IPS DF 19.7 (cell line): ENCODE measurements at regions not wholly inside any gene's neighbourhood (a gene's known extent, or its start where the extent isn't known, plus 50 kb on each side); places are given as distances from the start of the nearest gene placed in this dataset.
"Not testable (repeated sequence)": the region's sequence is repeated elsewhere in the genome, so short reads cannot be mapped to it uniquely, and the experiment has no call there.

ENCODE experiments used
- DNase-seq: peaks from one replicate; pipeline ENCODE4 v3.0.0-alpha.2; 2013; ENCODE audit warnings: low read depth, low spot score

DNA sequence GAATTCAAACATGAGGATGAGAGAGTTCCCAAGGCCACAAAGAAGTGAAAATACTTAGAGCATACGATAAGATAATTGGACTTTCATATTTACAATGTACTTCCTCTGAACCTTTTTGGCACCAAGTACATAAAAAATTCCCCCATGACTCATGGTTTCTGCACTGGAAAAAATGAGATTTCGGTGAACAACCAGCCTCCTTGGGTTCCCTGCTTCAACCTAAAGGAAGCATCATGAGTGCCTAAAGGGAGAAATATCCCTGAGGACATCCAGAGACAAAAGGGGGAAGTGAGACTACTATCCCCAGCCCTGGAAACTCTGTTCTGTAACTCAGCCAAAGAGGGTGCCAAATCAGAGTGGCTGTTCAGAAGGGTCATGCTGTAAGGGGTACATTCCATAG, 562.7 kb upstream of the SLC39A10 start:
- DNase-seq, result no peak

DNA sequence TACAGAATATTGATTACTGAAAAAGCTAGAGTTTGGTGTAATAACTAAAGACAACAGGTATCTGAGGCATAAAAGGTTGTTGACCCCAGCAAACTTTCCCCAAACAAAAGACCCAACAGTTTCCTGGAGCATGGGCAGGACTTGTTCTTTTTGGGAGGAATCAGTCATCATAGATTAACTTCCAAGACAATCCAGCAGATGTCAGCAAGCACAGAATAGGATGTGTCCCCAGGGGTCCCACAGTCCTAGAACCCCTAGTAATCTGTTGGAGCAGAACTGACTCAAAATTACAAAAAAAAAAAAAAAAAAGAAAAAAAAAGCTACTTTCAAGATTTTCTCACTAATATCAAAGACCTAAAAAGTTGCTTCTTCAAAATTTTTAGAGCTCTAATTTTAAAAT, 564.7 kb upstream of the SLC39A10 start:
- DNase-seq, result peak; percentile 50

DNA sequence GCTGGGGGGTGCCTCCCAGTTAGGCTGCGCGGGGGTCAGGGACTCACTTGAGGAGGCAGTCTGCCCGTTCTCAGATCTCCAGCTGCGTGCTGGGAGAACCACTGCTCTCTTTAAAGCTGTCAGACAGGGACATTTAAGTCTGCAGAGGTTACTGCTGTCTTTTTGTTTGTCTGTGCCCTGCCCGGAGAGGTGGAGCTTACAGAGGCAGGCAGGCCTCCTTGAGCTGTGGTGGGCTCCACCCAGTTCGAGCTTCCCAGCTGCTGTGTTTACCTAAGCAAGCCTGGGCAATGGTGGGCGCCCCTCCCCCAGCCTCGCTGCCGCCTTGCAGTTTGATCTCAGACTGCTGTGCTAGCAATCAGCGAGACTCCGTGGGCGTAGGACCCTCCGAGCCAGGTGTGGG, 584.2 kb upstream of the SLC39A10 start:
- not testable (repeated sequence) for DNase-seq

DNA sequence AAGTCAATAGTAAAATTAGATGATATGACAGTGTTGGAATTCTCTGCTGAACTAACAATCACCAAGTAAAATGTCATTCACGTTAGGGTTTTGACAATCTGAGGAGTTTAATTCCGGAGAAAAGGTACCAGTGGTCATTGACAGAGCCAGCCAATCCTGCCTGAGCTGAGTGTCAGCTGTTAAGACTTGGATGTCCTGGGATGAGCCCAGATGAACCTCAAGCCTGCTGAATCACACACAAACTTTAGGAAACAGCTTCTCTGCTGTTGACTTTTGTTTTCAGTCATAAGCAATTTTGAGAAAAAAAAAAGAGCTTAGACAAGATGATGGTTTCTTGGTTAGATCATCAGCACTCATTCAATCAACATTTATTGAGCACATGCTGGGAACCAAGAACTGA, 600.0 kb upstream of the SLC39A10 start:
- DNase-seq, result no peak

DNA sequence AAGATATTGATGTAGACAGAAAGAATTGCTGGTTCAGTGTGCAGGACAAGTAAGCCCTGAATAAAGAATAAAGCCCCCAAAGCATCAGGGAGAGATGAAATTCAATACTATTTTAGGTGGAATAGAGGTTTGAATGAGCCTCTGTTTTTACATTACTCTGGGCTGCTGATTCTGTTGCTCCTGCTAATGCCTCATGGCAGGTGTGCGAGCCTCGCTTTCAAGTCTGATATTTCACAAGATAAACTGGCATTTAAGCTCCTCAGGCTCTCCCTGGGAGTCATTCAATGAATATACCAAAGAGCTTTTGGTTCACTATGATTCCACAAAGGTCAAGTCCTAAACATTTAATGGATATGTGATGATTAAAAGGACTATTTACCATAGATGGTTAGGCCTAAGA, 601.0 kb upstream of the SLC39A10 start:
- no peak for DNase-seq

DNA sequence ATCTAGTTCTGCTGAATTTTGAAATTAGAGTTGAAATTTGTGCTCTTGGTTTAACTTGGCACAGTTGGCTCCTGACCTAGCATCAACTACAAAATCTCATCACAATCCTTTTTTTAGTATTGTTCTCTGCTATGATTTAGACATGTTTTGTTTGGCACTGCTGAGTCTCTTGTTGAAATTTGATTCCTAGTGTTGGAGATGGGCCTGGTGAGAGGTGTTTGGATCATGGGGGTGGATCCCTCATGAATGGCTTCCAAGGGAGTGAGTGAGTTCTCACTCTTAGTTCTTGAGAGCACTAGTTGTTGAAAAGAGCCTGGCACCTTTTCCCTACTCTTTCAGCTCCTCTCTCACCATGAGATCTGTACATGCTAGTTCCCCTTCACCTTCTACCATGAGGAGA, 605.6 kb upstream of the SLC39A10 start:
- no peak for DNase-seq

DNA sequence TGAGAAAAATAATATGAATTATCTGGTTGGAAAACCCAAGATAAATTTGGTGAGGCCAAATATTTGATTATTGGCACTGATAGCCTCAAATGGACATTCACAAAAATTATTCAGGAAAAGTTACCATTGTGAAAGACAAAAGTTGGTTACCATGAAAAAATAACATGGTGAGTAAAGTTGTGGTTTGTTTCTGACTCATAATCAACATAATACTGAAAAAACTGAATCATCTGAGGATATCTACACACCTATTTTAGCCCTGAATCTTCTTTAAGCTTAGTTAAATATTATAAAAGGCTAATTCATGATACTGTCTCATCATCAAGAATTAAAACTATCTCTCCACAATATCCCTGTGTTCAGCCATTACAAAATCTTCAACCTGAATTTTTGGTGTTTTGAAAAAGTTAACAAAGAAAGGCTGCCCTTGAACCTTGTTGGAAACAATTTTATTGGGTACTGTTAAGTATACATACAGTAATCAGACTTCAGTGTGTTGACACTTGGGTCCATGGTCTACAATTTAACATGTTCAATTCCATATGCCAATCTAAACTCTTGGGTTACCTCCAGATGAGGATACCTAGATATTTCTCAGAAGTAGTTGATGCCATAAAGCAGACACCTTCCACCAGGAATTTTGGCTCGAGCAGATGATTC, 607.5 kb upstream of the SLC39A10 start:
- no peak for DNase-seq

DNA sequence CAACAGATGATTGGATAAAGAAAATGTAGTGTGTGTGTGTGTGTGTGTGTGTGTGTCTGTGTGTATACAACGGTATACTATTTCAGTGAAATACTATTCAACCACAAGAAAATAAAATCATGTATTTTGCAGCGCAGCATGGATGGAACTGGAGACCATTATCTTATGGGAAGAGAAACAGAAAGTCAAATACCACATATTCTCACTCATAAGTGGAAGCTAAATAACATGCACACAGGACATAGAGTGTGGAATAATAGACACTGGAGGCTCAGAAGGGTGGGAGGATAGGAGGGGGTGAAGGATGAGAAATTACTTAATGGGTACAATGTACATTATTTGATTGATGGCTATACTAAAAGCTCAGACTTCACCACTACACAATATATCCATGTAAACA, 609.1 kb upstream of the SLC39A10 start:
- DNase-seq, result no peak

DNA sequence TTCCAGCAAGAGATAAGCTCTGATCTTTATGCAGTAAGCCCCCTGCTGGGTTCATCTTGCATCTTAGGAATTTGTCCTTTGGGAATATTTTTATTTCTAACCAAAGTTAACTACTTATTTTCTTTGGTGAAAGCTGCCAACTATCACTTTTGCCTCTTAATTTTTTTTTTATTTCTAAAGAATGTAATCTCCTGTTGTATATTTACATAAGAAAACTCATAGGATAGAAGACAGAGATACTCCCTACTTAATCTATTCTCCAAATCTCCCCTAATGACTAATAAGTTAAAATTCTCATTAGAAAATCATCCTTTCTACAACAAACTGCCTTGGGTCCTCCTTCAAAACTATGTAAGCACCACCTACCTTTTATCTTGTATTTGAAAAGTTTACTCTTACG, 612.2 kb upstream of the SLC39A10 start:
- no peak for DNase-seq

DNA sequence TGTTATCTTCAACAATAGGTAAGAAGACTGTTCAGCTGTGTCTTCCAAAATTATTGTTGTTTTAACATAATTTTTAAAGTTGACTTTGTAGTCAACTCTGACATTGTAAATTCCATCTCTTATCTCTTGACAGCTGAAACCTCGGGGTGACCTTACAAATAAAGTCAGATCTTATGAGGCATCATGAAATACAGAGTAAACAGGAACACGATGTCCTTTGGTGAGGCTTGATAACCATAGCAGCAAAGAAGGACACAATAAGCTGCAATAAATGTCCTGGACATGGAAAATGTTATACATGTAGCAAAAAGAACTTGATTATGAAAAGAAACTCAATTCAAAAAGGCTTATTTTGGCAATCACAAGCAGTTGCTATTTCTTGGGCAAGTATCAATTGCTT, 618.9 kb upstream of the SLC39A10 start:
- DNase-seq, result no peak

DNA sequence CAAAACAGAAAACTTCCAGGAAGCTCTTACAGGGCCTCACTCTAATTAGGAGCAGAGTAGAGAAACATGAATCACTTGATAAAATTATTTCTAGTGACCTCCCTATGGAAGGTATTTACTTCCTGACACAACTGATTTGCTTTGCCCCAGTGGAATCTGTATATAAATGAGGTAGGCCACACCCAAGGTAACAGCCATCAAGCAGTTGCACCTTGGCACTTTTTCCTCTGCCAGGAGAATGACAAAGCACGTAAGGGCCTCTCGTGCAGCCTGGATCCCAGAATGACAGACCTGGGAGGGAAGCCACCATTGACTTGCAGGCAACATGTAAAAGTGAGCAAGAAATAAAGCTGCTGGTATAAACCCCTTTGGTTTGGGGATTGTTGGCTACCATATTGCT, 620.0 kb upstream of the SLC39A10 start:
- DNase-seq, result no peak

DNA sequence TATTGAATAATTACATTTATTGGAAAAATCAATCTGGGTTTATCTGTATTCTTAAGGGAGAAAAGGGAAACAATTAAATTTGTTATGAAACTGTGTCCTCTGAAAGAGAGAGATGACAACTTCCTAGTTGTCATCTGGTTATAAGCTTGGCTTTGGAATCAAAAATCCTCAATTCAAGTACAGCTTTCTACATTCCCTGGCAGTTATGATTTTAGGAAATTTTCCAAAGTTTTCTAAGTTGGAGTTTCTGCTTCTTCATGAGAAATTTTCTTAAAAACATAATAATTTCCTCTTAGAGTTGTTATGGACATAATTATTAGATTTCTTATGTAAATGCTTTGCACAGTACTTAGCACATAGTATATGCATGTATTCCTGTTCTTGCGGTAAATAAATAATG, 625.6 kb upstream of the SLC39A10 start:
- DNase-seq, result no peak

DNA sequence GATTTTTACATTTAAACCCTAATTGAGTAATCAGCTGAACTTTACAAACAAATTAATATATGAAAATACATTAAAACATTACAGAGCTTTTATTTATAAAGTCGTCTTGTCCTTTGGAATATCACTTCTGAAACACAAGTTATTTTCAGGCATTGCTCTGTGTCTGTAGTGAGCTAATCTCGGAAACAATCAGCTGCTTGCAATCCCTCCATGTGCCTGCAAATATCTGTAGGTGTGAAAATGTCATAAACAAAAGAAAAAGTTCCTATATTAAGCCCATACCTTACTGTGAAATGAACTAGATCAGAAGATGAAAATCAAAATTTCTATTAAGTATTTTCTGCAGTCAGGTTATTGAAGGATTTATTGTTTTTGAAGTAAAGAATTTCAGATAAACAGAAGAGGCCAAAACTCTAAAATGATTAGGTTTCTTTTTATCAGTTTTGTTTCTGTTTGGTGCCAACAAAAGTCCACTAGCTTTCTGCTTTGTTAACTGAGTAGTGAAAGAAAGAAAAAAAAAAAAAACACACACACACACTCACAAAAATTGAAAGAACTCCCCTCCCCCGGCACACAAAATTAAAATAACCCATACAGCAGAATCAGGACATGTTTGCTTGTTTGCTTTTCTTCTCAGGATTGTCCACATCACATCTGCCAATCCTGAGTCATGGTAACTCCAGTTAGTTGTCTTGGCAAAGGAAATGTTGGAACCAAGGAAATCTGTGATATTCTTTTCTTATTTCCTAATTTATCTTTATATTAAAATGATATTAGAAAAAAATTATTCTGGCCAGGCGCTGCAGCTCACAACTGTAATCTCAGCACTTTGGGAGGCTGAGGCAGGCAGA, 627.0 kb upstream of the SLC39A10 start:
- no peak for DNase-seq

DNA sequence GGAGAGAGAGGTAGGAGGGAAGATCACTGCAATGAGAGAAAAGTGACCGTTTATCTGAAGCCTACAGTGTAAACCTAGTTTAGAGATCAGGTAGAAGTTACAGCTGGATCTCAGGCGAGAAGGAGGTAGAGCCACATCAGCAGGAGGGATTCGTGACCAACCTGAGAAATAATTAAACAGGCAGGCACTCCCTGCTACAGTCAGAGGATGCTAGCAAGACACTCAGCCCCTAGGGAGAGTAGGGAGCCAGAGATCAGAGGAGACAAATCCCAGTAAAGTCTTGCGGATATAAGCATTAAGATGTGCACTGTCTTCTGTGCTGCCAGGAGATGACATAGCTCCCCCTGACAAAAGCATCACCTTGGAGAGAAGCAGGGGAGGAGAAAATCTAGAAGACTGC, 629.1 kb upstream of the SLC39A10 start:
- DNase-seq, result no peak

DNA sequence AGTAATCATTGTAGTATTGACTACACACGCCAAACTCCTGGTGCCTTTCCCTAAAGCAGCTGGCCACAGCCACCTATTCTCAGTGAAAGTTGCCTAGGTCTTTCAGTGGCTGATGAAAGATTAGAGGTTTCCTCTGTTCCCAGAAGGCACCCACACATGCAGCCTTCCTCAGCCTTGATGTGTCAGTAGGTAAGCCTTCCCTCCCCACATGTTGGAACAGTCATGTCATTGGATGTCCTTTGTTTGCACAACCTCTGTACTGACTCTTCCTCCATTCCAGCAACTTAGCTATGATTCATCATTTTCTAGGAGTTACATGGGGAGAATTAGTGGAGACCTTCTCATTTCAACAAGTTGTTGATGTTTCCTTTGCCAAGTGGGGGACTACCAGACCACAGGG, 630.8 kb upstream of the SLC39A10 start:
- DNase-seq, result no peak

DNA sequence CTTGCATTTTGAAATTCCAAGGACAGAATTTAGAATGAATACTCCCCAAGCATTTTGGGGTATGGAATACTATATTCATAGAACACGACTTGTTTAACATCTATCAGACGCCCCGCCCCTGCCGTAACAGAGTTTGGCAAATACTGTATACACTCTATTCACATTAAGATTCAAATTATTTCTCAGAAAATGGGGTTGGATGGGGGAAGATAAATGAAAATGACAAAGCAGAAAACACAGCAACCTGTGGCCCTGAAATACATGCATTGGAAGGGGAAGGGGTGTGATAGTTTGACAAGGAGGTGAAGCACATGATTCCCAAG, 634.6 kb upstream of the SLC39A10 start:
- DNase-seq, result no peak

DNA sequence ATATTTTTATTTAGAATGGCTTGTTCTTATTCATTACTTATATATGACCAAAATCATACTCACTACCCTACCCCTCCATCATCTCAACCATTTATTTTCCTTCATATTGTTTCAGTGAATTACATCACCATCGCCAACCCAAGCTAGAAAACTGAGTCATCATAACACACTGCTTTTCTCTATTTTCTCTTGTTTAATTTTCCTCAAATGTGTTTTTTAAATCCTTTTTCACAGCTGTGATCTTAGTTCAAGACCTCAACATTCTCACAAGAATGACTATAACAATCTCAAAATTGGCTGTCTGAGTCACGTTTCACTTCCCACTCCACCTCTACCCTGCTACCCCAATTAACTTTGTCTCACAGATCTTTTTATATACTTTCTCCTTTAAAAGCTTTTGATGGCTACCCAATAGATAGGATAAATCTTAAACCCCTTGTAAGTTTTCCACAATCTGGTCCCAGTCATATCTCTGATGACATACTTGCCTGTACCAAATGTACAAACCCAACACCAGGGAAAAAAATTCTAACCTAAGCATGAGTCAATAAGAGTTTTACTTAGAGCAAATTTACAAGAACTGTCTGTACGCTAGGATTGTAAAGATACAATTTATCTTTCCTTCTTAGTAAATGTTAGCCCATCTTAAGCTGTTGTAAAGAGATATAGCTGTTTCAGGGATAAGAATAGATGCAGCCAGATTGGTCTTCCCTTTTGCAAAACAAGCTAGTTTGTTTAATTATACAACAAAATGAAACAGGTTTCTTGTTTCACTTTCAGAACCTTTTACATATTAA, 635.1 kb upstream of the SLC39A10 start:
- no peak for DNase-seq

DNA sequence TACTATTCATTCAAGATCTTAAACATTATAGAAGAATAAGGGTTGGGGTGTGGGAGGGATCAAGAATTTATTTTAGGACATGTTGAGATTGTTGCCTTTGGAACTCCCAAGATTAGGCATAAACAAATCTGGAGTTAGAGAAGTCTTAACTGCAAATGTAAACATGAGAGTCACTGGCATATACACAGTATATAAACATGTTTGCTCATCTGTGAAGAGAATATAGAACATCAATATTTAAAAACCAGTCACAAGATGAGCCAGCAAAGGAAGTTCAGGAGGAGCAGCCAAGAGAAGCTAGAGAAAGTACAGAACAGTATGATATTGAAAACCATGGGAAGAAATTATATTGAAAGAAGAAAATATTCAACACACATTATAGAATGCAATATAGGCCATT, 638.6 kb upstream of the SLC39A10 start:
- no peak for DNase-seq

DNA sequence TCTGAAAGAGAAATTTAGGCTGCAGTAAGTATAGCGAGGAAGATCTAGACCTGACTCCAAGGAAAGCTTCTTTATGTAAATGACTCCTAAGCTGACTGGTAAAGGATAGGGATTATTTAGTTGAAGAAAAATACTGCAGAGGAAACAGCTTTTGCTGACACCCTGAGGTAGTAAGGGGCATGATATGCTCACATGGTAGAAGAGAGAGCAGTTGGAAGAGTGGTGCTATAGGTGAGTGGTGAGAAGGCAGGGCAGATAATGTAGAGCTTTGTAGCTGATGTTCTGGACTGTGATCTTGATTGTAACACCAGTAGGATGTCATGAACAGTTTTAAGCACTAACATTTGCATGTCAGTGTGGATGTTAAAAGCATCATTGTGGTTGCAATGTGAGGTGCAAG, 639.1 kb upstream of the SLC39A10 start:
- peak; percentile 7 for DNase-seq

DNA sequence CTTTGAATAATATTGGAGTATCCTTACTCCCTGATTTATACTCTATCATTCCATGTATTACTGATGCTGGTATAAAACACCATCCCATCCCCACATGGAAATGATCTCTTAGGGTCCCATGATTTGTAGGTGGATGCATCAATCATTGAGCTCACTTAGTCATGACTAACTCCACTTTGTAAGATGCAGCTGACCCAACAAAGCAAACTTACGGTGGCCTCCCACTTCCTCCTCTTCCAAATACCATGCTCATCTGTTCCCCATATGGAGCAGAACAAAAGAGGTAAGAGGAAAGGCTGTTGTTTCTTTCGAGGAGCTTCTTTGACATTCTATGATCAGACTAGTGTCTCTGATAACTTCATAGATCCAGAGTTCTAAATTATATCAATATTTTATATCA, 640.2 kb upstream of the SLC39A10 start:
- DNase-seq, result no peak

DNA sequence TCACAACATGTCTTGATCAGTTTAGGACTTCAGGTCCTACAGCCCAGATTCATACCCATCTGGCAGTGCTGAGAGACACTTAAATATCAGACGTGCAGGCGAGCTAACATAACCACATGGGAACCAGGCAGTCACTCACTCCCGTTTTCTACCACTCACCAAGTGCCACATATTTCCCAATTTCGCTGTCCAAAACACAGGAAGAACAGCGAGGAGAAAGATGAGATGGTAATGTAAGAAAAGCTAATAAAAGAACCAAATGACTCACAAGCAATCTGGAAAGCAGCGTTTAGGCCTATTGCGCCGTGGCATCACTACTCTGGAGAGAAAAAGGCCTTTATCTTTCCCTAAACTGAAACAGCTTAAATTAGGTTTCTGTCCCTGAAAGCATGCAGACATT, 647.8 kb upstream of the SLC39A10 start:
- no peak for DNase-seq

DNA sequence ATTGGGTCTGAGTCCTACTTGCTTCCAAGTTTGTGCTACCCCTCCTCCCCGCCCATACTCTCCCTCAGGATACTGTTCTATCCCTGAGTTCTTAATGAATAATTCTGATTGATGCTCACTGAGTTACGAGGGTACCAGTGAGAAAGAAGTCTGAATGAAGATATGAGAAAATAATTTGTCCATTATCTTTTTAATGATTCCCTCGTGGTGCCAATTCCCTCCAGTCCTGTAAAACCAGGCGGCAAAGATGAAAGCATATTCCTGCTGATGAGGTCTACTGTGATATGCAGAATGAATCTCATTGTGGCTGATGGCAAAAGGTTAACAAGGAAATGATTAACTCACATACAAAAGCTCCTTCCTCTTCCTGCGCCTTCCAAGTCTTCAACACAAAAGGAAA, 650.2 kb upstream of the SLC39A10 start:
- no peak for DNase-seq
